ENCODE measurements at regions not wholly inside any gene's neighbourhood (a gene's known extent, or its start where the extent isn't known, plus 50 kb on each side); places are given as distances from the start of the nearest gene placed in this dataset.

DNA sequence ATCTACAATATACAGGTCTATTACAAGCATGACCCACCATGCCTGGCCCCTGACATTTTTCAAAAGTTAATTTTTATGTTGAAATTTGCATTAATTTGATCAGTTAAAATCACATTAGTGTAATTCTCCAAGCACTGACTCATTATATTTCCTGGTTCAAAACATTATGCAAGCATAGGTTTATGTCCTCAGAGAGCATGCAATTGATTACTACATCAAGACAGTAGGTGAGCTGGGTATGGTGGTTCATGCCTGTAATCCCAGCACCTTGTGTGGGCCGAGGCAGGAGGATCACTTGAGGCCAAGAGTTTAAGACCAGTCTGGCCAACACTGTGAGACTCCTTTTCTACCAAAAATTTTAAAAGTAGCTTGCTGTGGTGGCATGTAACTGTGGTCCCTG lies 248.8 kb upstream of the KLHL1 start:
- no peak for DNase-seq (ENCODE audit: extremely low spot score)
- ChIA-PET POLR2A (no interaction called here), CTCF (interaction anchor here (1.2 kb wide), 1 partner anchor 10 kb away, joined by 3 read pairs; no protein-coding TSS in a partner anchor)
- TF ChIP-seq, protein P1, sequence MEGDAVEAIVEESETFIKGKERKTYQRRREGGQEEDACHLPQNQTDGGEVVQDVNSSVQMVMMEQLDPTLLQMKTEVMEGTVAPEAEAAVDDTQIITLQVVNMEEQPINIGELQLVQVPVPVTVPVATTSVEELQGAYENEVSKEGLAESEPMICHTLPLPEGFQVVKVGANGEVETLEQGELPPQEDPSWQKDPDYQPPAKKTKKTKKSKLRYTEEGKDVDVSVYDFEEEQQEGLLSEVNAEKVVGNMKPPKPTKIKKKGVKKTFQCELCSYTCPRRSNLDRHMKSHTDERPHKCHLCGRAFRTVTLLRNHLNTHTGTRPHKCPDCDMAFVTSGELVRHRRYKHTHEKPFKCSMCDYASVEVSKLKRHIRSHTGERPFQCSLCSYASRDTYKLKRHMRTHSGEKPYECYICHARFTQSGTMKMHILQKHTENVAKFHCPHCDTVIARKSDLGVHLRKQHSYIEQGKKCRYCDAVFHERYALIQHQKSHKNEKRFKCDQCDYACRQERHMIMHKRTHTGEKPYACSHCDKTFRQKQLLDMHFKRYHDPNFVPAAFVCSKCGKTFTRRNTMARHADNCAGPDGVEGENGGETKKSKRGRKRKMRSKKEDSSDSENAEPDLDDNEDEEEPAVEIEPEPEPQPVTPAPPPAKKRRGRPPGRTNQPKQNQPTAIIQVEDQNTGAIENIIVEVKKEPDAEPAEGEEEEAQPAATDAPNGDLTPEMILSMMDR (IDR thresholded peaks at IDR 0.05; ENCODE audit: control extremely low read depth, extremely low read depth, low read depth, missing control alignments) = no peak

DNA sequence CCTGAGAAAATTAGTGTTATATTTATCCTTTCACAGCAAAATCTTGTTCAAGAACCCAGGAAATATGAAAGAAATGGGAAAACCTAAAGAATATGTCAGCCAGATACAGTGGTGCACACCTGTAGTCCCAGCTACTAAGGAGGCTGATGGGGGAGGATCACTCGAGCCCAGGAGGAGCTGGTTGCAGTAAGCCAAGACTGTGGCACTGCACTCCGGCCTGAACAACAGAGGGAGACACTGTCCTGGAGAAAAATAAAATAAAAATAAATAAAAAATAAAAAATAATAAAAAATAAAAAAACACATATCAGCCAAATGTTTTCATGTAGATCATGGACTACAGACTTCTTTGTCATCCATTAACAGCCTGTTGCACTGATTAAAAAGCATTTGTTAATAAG lies 244.8 kb upstream of the KLHL1 start:
- ChIA-PET CTCF (no interaction called here), POLR2A (no interaction called here)
- TF ChIP-seq, protein P1 (IDR thresholded peaks at IDR 0.05; ENCODE audit: control extremely low read depth, extremely low read depth, low read depth, missing control alignments) = no peak
- DNase-seq (ENCODE audit: extremely low spot score) = no peak

- TF ChIP-seq, protein P1 (IDR thresholded peaks at IDR 0.05; ENCODE audit: control extremely low read depth, extremely low read depth, low read depth, missing control alignments) = no peak
- DNase-seq (ENCODE audit: extremely low spot score) = no peak
- CTCF ChIA-PET = interaction anchor here (0.7 kb wide), 1 partner anchor 8 kb away, joined by 4 read pairs; no protein-coding TSS in a partner anchor
- POLR2A ChIA-PET = no interaction called here
Observed at GRCh38 chr13:70347947-70348620, 239.8 kb upstream of the KLHL1 start.

DNA sequence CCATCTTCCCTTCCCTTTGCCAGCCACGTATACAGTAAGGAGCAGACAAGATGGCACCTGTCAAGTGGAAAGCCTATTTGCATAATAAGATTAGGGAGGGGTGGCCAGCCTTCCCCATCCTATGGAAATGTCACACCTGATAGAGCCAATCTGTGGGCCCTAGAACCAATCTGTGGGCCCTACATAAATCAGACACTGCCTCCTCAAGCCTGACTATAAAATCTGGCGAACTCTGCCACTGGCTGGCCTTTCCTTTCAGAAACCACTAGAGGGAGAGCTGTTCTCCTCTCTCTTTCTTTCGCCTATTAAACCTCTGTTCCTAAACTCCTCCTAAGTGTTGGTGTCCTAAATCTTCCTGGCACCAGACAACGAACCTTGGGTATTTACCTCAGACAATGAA lies 231.5 kb upstream of the KLHL1 start:
- DNase-seq (ENCODE audit: extremely low spot score) = no peak
- TF ChIP-seq, protein P1 (IDR thresholded peaks at IDR 0.05; ENCODE audit: control extremely low read depth, extremely low read depth, low read depth, missing control alignments) = peak; percentile 18
- POLR2A ChIA-PET = no interaction called here
- CTCF ChIA-PET = interaction anchor here (1.2 to 2.6 kb wide), 3 partner anchors 9 to 21 kb away, joined by 3 to 10 read pairs (median 4); no protein-coding TSS in a partner anchor

GRCh38 chr13:70338609-70339008 lies 230.4 kb upstream of the KLHL1 start:
- ChIA-PET CTCF (interaction anchor here (2.6 kb wide), 1 partner anchor 11 kb away, joined by 10 read pairs; no protein-coding TSS in a partner anchor), POLR2A (no interaction called here)
- DNase-seq (ENCODE audit: extremely low spot score) = no peak
- TF ChIP-seq, protein P1 (IDR thresholded peaks at IDR 0.05; ENCODE audit: control extremely low read depth, extremely low read depth, low read depth, missing control alignments) = no peak

DNA sequence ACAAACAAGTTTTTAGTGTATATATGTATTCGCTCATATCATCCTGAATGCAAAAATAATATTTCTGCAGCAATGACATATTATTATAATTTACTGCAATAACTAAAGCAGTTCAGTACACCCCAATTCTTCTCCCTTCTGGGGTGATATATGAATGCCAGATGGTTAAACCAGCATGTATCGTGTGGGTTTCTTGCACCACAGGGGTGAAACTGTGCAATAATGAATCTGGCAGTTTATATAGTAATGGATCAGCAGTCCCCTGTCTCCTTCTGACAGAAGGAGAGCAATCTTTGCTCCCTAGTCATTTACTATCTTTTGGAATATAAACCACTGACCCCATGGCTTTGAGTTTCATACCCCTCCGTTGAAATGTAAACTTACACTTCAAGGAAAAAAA lies 228.6 kb upstream of the KLHL1 start:
- ChIA-PET POLR2A (no interaction called here), CTCF (interaction anchor here (1.4 kb wide), 1 partner anchor 13 kb away, joined by 6 read pairs; no protein-coding TSS in a partner anchor)
- DNase-seq (ENCODE audit: extremely low spot score) = no peak
- TF ChIP-seq, protein P1 (IDR thresholded peaks at IDR 0.05; ENCODE audit: control extremely low read depth, extremely low read depth, low read depth, missing control alignments) = no peak

Measured in GM10248 (cell line).